ENCODE measurements at regions not wholly inside any gene's neighbourhood (a gene's known extent, or its start where the extent isn't known, plus 50 kb on each side); places are given as distances from the start of the nearest gene placed in this dataset.

DNA sequence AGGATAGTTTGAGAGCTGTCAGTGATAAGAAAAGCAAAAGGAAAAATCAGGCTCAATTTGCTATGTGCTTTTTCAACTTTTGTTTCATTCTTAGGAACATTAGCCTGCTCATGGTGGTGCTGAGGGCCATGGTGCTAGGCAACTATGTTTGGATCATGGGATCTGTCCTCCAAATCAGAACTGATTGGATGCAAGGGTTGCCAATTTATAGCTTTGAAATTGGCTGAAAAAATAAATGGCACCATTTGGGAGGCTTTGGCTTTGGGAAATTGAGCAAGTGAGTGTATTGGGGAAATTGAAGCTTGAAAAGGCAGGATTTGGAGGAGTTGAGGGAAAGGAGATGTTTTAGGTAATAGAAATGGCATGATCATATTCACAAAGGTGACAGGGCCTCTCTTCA lies 103.8 kb downstream of the CYP26A1 start:
- no peak overlapping the region for H3K27ac ChIP-seq
- TF ChIP-seq ZFX (IDR thresholded peaks at IDR 0.05; ENCODE audit: borderline replicate concordance), result no peak
- TF ChIP-seq, protein P1, sequence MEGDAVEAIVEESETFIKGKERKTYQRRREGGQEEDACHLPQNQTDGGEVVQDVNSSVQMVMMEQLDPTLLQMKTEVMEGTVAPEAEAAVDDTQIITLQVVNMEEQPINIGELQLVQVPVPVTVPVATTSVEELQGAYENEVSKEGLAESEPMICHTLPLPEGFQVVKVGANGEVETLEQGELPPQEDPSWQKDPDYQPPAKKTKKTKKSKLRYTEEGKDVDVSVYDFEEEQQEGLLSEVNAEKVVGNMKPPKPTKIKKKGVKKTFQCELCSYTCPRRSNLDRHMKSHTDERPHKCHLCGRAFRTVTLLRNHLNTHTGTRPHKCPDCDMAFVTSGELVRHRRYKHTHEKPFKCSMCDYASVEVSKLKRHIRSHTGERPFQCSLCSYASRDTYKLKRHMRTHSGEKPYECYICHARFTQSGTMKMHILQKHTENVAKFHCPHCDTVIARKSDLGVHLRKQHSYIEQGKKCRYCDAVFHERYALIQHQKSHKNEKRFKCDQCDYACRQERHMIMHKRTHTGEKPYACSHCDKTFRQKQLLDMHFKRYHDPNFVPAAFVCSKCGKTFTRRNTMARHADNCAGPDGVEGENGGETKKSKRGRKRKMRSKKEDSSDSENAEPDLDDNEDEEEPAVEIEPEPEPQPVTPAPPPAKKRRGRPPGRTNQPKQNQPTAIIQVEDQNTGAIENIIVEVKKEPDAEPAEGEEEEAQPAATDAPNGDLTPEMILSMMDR (IDR thresholded peaks at IDR 0.05), result no peak

- TF ChIP-seq, protein P1 (IDR thresholded peaks at IDR 0.05), result no peak
- TF ChIP-seq ZFX (IDR thresholded peaks at IDR 0.05; ENCODE audit: borderline replicate concordance), result no peak
These were observed 104.5 kb downstream of the CYP26A1 start for GRCh38 chr10:93178226-93178625.

DNA sequence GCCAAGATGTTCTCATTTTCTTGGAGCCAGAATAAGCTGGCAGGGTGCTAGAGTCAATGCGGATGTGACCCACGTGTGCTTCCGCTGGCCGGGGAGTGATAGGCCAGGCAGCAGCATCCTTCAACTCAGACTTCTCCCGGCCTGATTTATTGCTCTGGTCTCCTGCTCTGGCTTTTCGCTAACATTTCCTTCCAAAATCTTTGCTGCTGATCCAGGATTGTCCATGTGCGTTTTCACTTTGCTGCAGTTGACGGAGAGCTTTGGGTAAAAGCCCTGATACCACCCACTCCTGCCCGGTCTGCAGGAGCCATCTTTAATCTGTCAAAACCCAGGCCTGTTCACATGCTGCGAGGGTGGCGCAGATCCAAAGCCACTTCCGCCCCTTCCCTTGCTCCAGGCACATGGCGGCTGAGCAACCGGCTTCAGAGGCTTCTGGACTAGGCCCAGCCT lies 106.8 kb downstream of the CYP26A1 start:
- no peak overlapping the region for H3K27ac ChIP-seq
- TF ChIP-seq, protein P1 (IDR thresholded peaks at IDR 0.05), result no peak
- TF ChIP-seq ZFX (IDR thresholded peaks at IDR 0.05; ENCODE audit: borderline replicate concordance), result no peak

More at GRCh38 chr10:93178226-93178625, 104.5 kb downstream of the CYP26A1 start:
- no peak overlapping the region for H3K27ac ChIP-seq

DNA sequence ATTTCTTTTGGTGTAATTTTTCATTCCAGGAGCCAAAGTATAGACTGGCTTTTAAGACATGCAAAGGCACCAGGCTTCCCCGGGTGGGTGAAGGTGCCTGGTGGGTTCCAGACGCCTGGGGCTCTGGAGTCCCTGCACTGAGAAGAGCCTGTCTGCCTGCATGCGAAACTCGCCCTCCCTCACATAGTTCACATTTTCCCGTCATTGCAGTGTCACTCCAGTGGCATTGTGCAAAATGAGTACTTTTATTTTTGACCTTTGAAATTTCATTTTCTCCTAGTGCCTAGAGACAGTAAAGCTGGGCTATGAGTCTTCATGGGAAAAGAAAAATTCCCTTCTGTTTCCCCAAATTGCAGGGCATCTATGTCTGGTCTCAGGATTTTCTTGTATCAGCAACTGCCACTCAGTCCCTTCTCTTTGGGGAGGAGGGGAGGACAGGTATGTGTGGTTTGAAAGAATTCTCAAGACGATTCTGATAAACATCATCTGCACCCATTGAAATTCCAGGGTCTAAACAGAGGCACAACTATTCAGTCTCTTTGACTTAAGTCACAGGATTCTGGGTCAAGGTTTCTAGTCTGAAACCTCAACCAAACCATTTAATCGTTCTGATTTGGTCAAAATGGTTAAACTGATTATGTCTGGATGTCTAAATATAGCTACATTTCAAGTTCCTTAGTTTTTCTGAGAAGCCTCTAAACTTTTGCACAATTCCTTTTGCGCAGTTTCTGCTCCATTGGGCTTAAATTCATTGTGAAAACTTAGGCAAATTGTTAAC lies 107.8 kb downstream of the CYP26A1 start:
- TF ChIP-seq, protein P1 (IDR thresholded peaks at IDR 0.05), result no peak
- no peak for TF ChIP-seq ZFX (IDR thresholded peaks at IDR 0.05; ENCODE audit: borderline replicate concordance)
- no peak overlapping the region for H3K27ac ChIP-seq

- no peak overlapping the region for H3K27ac ChIP-seq
- TF ChIP-seq ZFX (IDR thresholded peaks at IDR 0.05; ENCODE audit: borderline replicate concordance), result no peak
- TF ChIP-seq, protein P1 (IDR thresholded peaks at IDR 0.05), result no peak
These were observed 108.3 kb downstream of the CYP26A1 start for GRCh38 chr10:93182049-93182327.

- no peak overlapping the region for H3K27ac ChIP-seq
- no peak for TF ChIP-seq ZFX (IDR thresholded peaks at IDR 0.05; ENCODE audit: borderline replicate concordance)
- TF ChIP-seq, protein P1 (IDR thresholded peaks at IDR 0.05), result no peak
These were observed 109.1 kb downstream of the CYP26A1 start for GRCh38 chr10:93182790-93183189.

DNA sequence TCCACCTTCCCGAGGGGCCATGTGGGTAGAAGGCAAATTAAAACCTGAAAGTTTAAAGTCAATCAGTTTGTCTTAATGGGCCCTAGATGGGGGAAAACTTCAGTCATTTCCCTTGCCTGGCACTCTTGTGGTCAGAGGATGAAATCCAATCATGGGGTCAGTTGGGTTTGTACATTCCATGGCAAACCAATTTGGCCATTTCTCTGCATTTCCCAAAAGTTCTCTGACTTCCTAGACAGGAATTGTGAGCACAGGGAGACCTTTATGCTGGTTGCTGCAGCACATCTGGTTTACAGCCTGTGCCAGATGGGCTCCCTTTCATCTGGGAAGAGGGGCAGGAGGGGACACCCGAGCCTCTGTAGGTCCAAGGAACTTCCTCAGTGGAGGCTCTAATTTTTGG lies 113.0 kb downstream of the CYP26A1 start:
- TF ChIP-seq, protein P1 (IDR thresholded peaks at IDR 0.05), result no peak
- no peak for TF ChIP-seq ZFX (IDR thresholded peaks at IDR 0.05; ENCODE audit: borderline replicate concordance)
- no peak overlapping the region for H3K27ac ChIP-seq
